ENCODE measurements at regions not wholly inside any gene's neighbourhood (a gene's known extent, or its start where the extent isn't known, plus 50 kb on each side); places are given as distances from the start of the nearest gene placed in this dataset.

DNA sequence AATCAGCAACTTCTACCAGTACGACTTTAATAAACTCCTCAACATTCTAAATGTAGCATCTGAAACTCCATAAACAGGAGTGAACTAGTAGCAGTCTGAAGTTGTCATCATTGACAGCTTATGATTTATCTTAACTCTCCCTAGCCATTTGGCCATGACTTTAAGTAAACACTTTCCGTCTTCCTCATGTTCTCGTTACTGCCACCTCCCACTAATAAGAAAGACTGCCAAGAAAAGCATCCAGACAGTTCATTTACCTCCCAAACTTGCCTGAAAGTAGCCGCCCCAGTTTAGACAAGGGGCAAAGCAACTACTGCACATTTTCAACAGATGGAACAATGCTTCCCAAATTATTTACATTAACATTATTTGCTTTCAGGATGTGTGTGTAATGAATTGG, 287.5 kb downstream of the OSR1 start (continued):
- TF ChIP-seq ZNF205 (CRISPR knock-in tag; IDR thresholded peaks at IDR 0.05) (no peak), TRIM24 (CRISPR knock-in tag; IDR thresholded peaks at IDR 0.05) (no peak), ZNF749 (CRISPR knock-in tag; IDR thresholded peaks at IDR 0.05; ENCODE audit: borderline replicate concordance) (no peak), ARNT (IDR thresholded peaks at IDR 0.05) (no peak), CBX5 (CRISPR knock-in tag; IDR thresholded peaks at IDR 0.05; ENCODE audit: borderline replicate concordance) (no peak), KLF13 (CRISPR knock-in tag; IDR thresholded peaks at IDR 0.05) (no peak), ZNF160 (CRISPR knock-in tag; IDR thresholded peaks at IDR 0.05) (no peak)
- TF ChIP-seq, protein P1, sequence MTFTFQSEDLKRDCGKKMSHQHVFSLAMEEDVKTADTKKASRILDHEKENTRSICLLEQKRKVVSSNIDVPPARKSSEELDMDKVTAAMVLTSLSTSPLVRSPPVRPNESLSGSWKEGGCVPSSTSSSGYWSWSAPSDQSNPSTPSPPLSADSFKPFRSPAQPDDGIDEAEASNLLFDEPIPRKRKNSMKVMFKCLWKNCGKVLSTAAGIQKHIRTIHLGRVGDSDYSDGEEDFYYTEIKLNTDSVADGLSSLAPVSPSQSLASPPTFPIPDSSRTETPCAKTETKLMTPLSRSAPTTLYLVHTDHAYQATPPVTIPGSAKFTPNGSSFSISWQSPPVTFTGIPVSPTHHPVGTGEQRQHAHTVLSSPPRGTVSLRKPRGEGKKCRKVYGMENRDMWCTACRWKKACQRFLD (CRISPR knock-in tag; IDR thresholded peaks at IDR 0.05; ENCODE audit: borderline replicate concordance): no peak

DNA sequence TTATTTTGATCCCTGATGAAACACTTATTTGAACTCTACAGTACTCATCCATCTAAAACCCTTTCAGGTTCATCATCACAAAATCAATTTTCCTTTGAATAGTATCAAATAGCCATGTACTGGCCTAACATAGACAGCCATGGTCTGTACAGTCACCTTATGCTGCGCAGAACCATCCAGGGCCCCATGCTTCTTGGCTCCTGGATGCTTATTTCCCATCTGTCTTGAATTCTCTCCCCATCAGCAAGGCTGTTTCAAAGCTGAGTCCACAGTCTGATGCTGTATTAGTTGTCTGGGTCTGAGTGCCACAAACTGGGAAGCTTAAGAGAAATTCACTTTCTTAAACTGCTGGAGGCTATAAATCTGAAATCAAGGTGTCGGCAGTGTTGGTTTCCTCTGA, 290.2 kb downstream of the OSR1 start:
- DNase-seq (ENCODE audit: low spot score): no peak
- BruUV-seq (replicated peaks): no TSS peak
- Histone ChIP-seq H3K4me3 (replicated peaks in 1 of 3; ENCODE audit: insufficient read depth in 1 of 3, low read depth in 2 of 3, low read length in 3 of 3) (no peak overlapping the region), H3K36me3 (replicated peaks in 1 of 2; ENCODE audit: control insufficient read depth in 1 of 2, insufficient read depth in 2 of 2, low read length in 2 of 2) (no peaks in the 10 kb centered on the region), H3K4me2 (ENCODE audit: low read depth, low read length) (no peak overlapping the region), H3K79me2 (ENCODE audit: insufficient read depth, low read length) (no peaks in the 10 kb centered on the region), H3K9me3 (ENCODE audit: low read length) (no peaks in the 10 kb centered on the region), H3K9ac (ENCODE audit: insufficient read depth, low read depth, low read length) (no peak overlapping the region), H3K4me1 (ENCODE audit: insufficient read depth, low read length) (peaks cover 10% of the 10 kb centered on the region), H4K20me1 (ENCODE audit: insufficient read depth, low read length) (no peaks in the 10 kb centered on the region), H3K27ac (ENCODE audit: extremely low read length, insufficient read depth, low read length) (no peak overlapping the region), H3K27me3 (ENCODE audit: control insufficient read depth in 1 of 2, insufficient read depth in 2 of 2, low read length in 2 of 2) (no peaks in the 10 kb centered on the region), H2AFZ (ENCODE audit: low read length) (no peak overlapping the region)
- in situ Hi-C loops (cut with HindIII; ENCODE audit: extremely low pct_ligation_motif_present, low pct_unique_long_range_greater_than_20kb) (no loop called here), intact Hi-C loops (cut with micrococcal nuclease; ENCODE audit: unreplicated experiment) (no loop called here)
- no peak for ATAC-seq
- ChIA-PET CTCF (ENCODE audit: low intra/inter-chr PET ratio, low total read pairs) (no interaction called here), POLR2A (no interaction called here)
- WGBS (ENCODE audit: low lambda C conversion rate): 80% methylated on average over 2 of the region's 2 CpGs
- no peak for FAIRE-seq
- TF ChIP-seq, protein P2, sequence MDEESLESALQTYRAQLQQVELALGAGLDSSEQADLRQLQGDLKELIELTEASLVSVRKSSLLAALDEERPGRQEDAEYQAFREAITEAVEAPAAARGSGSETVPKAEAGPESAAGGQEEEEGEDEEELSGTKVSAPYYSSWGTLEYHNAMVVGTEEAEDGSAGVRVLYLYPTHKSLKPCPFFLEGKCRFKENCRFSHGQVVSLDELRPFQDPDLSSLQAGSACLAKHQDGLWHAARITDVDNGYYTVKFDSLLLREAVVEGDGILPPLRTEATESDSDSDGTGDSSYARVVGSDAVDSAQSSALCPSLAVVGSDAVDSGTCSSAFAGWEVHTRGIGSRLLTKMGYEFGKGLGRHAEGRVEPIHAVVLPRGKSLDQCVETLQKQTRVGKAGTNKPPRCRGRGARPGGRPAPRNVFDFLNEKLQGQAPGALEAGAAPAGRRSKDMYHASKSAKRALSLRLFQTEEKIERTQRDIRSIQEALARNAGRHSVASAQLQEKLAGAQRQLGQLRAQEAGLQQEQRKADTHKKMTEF (CRISPR knock-in tag; IDR thresholded peaks at IDR 0.05): no peak
- no peak for TF ChIP-seq ZFP36L2 (CRISPR knock-in tag; IDR thresholded peaks at IDR 0.05)
- TF ChIP-seq YEATS2 (CRISPR knock-in tag; IDR thresholded peaks at IDR 0.05; ENCODE audit: borderline replicate concordance): no peak
- no peak for TF ChIP-seq MBD4 (IDR thresholded peaks at IDR 0.05; ENCODE audit: borderline replicate concordance, low read length)
- TF ChIP-seq, protein P3, sequence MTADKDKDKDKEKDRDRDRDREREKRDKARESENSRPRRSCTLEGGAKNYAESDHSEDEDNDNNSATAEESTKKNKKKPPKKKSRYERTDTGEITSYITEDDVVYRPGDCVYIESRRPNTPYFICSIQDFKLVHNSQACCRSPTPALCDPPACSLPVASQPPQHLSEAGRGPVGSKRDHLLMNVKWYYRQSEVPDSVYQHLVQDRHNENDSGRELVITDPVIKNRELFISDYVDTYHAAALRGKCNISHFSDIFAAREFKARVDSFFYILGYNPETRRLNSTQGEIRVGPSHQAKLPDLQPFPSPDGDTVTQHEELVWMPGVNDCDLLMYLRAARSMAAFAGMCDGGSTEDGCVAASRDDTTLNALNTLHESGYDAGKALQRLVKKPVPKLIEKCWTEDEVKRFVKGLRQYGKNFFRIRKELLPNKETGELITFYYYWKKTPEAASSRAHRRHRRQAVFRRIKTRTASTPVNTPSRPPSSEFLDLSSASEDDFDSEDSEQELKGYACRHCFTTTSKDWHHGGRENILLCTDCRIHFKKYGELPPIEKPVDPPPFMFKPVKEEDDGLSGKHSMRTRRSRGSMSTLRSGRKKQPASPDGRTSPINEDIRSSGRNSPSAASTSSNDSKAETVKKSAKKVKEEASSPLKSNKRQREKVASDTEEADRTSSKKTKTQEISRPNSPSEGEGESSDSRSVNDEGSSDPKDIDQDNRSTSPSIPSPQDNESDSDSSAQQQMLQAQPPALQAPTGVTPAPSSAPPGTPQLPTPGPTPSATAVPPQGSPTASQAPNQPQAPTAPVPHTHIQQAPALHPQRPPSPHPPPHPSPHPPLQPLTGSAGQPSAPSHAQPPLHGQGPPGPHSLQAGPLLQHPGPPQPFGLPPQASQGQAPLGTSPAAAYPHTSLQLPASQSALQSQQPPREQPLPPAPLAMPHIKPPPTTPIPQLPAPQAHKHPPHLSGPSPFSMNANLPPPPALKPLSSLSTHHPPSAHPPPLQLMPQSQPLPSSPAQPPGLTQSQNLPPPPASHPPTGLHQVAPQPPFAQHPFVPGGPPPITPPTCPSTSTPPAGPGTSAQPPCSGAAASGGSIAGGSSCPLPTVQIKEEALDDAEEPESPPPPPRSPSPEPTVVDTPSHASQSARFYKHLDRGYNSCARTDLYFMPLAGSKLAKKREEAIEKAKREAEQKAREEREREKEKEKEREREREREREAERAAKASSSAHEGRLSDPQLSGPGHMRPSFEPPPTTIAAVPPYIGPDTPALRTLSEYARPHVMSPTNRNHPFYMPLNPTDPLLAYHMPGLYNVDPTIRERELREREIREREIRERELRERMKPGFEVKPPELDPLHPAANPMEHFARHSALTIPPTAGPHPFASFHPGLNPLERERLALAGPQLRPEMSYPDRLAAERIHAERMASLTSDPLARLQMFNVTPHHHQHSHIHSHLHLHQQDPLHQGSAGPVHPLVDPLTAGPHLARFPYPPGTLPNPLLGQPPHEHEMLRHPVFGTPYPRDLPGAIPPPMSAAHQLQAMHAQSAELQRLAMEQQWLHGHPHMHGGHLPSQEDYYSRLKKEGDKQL (CRISPR knock-in tag; IDR thresholded peaks at IDR 0.05; ENCODE audit: low read depth): no peak
- no peak for TF ChIP-seq NKX3-1 (CRISPR knock-in tag; IDR thresholded peaks at IDR 0.05)
- TF ChIP-seq FOXK1 (CRISPR knock-in tag; IDR thresholded peaks at IDR 0.05; ENCODE audit: borderline replicate concordance, low read depth): no peak
- TF ChIP-seq SMAD9 (CRISPR knock-in tag; IDR thresholded peaks at IDR 0.05): no peak
- no peak for TF ChIP-seq MEIS2 (CRISPR knock-in tag; IDR thresholded peaks at IDR 0.05)
- TF ChIP-seq ZNF225 (CRISPR knock-in tag; IDR thresholded peaks at IDR 0.05): no peak
- TF ChIP-seq ZNF776 (CRISPR knock-in tag; IDR thresholded peaks at IDR 0.05): no peak
